ENCODE measurements at regions not wholly inside any gene's neighbourhood (a gene's known extent, or its start where the extent isn't known, plus 50 kb on each side); places are given as distances from the start of the nearest gene placed in this dataset.
"Not testable (repeated sequence)": the region's sequence is repeated elsewhere in the genome, so short reads cannot be mapped to it uniquely, and the experiment has no call there.

DNA sequence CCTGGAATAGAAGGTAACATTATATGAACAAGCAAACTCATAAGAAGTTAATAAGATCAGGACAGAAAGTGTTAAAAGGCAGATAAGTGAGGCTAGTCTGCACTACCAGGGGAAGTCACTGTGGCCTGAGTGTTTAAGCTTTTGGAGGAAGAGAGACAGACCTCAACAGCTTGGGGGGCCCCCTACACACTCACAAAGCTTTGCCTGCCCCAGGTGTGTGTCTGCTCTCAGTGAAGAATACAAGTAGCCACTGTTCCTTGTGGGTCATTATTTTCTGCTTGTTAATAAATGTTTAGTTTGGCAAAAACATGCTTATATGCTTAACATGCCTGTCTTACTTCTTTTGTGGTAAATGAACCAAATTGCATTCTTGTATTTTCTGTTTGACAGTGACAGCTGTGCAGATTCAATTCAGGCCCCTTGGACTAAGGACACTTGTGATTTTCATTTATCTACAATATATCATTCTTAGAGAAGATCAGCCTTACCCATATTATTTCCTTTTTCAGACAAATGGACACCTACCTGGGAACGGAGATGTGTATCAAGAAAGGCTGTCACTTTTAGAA, 50.7 kb upstream of the C12orf71 start:
- H3K4me3 ChIP-seq, result no peak overlapping the region
- no peaks in the 10 kb centered on the region for H3K36me3 ChIP-seq
- DNase-seq (ENCODE audit: low spot score), result no peak
- no peaks in the 10 kb centered on the region for H3K4me1 ChIP-seq
- H3K27ac ChIP-seq, result no peak overlapping the region
- TF ChIP-seq, protein P1, sequence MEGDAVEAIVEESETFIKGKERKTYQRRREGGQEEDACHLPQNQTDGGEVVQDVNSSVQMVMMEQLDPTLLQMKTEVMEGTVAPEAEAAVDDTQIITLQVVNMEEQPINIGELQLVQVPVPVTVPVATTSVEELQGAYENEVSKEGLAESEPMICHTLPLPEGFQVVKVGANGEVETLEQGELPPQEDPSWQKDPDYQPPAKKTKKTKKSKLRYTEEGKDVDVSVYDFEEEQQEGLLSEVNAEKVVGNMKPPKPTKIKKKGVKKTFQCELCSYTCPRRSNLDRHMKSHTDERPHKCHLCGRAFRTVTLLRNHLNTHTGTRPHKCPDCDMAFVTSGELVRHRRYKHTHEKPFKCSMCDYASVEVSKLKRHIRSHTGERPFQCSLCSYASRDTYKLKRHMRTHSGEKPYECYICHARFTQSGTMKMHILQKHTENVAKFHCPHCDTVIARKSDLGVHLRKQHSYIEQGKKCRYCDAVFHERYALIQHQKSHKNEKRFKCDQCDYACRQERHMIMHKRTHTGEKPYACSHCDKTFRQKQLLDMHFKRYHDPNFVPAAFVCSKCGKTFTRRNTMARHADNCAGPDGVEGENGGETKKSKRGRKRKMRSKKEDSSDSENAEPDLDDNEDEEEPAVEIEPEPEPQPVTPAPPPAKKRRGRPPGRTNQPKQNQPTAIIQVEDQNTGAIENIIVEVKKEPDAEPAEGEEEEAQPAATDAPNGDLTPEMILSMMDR (IDR thresholded peaks at IDR 0.05), result no peak
- H3K9me3 ChIP-seq, result no peaks in the 10 kb centered on the region
- H3K27me3 ChIP-seq, result no peaks in the 10 kb centered on the region

DNA sequence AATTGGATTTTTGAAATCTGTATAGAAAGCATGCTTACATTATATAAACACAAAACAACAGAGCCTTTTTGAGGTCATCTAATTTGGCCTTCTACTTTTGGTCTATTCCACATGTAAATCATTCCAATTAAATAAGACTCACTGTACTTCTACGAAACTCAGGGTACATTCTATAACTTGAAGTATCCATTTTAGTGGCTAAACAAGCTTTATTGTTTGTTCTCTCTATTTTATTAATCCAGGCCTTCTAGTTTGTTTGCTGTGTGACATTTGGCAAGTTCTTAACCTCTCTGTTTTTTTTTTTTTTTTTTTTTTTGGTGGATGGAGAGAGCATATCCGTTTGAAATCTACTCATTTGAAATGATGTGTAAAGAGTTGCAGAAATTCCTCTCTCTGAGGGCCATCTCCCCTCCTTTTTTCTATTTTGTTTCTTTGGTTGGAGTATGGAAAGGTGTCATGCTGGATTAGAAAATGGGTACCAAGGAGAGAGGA, 58.1 kb upstream of the C12orf71 start:
- TF ChIP-seq, protein P1 (IDR thresholded peaks at IDR 0.05), result no peak
- H3K4me3 ChIP-seq, result no peak overlapping the region
- H3K27me3 ChIP-seq, result no peaks in the 10 kb centered on the region
- DNase-seq (ENCODE audit: low spot score), result no peak
- no peaks in the 10 kb centered on the region for H3K36me3 ChIP-seq
- no peak overlapping the region for H3K27ac ChIP-seq
- H3K9me3 ChIP-seq, result no peaks in the 10 kb centered on the region
- H3K4me1 ChIP-seq, result peaks cover 0 to 8% of the 10 kb centered on the region in 2 donors

DNA sequence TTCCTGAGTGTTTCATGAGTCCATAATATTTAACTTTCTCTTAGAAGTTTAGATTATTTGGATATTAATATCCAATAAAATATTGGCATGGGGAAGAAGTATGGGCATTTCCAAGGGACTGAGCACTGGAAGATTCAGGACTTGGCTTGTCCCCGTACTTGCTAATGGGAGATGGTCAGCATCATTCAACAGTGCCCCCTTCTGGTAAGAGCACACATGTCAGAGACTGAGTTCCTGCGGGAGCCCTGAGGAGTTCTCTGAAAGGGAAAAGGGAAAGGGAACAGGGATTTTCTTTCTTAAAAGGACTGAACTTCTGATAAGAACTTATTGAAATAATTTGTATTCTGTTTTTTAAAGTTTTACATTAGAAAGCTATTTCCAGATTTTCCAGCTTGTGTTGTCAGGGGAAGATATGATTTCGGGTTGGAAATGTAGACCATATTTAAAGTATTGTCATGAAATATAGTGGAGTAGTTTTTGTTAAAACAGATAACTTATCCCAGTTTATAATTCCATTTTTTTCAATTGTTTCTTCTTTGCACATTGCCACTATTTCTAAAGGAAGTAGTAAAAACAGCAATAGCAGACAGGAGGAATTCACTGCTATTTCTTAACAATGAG, 59.8 kb upstream of the C12orf71 start:
- Histone ChIP-seq H3K9me3 (no peaks in the 10 kb centered on the region), H3K4me3 (no peak overlapping the region), H3K4me1 (peaks cover 0 to 8% of the 10 kb centered on the region in 2 donors), H3K36me3 (no peaks in the 10 kb centered on the region), H3K27ac (no peak overlapping the region), H3K27me3 (no peaks in the 10 kb centered on the region)
- DNase-seq (ENCODE audit: low spot score), result peak; percentile 79
- TF ChIP-seq, protein P1 (IDR thresholded peaks at IDR 0.05), result peak; percentile 65 to 89

DNA sequence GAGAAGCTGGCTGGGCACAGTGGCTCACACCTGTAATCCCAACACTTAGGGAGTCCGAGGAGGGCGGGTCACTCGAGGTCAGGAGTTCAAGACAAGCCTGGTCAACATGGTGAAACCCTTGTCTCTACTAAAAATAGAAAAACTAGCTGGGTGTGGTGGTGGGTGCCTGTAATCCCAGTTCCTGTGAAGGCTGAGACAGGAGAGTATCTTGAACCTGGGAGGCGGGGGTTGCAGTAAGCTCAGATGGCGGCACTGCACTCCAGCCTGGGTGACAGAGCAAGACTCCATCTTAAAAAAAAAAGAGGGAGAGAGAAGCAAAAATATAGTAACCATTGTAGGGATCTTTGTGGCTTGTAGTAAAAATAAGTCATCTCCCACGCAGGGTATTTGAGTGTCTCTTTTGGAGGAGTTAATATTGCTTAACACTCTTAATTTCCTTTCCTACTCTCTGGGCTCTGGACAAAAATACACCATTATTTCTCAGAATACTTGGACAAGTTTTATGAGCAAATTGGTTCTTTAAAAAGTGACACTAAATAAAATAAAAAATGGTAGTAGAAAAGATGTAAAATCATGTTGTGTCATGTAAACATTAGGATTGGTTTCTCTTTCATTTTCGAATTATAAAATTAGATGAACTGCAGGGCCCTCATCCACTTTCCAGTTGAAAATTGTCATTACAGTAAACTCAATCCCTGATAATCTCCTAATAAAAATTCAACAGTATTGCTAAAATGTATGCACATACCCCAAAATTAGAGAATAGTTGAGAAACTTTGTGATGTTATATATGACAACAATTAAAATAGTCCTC, 61.1 kb upstream of the C12orf71 start:
- Histone ChIP-seq H3K27me3 (no peaks in the 10 kb centered on the region), H3K36me3 (no peaks in the 10 kb centered on the region), H3K4me3 (no peak overlapping the region), H3K9me3 (no peaks in the 10 kb centered on the region), H3K27ac (peak overlapping the region in 1 of 2 donors; percentile 11), H3K4me1 (peaks cover 0 to 8% of the 10 kb centered on the region in 2 donors)
- TF ChIP-seq, protein P1 (IDR thresholded peaks at IDR 0.05), result no peak
- no peak for DNase-seq (ENCODE audit: low spot score)

DNA sequence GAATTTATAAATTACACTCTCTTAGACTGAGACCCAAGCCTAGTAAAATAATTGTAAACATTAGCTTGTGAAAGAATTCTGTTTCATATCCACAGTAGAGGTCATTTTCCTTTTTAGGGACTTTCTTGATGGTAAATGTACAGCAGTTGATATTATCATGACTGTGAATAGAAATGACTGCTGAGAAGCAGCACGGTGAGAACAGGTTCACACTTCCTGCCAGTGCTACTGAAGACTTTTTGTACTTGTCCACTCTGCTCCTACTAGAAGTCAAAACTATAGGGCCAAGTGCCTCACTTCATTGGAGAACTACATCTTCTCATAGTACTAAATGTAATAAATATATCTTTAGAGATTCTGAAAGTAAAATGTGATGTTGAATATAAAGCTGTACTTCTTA, 63.3 kb upstream of the C12orf71 start:
- not testable (repeated sequence) for H3K4me3 ChIP-seq; DNase-seq (ENCODE audit: low spot score); H3K36me3 ChIP-seq; H3K27ac ChIP-seq; H3K9me3 ChIP-seq; H3K4me1 ChIP-seq; H3K27me3 ChIP-seq

DNA sequence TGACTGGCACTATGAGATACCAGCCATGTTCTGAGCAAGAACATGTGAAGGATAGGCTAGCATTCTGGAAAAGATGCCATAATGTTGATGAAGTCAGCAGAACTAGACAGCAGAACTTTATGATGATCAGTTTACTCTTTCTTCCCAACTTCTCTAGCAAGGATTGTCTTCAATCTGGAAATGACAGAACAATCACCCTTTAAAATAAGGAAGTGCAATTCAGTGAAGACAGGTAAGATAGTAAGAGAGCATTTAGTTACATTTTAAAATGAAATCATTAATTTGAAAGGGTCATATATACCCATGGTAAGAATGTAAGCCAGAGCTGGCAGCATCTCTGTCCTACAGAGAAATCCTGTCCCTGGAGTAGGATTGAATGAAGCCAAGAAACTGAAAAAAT, 66.0 kb upstream of the C12orf71 start:
- H3K4me1 ChIP-seq, result peaks cover 0 to 6% of the 10 kb centered on the region in 2 donors
- DNase-seq (ENCODE audit: low spot score), result no peak
- no peaks in the 10 kb centered on the region for H3K36me3 ChIP-seq
- no peaks in the 10 kb centered on the region for H3K9me3 ChIP-seq
- H3K4me3 ChIP-seq, result no peak overlapping the region
- H3K27ac ChIP-seq, result no peak overlapping the region
- no peaks in the 10 kb centered on the region for H3K27me3 ChIP-seq
- TF ChIP-seq, protein P1 (IDR thresholded peaks at IDR 0.05), result no peak
